Smooth muscle cell (in vitro differentiated cells): ENCODE measurements at regions not wholly inside any gene's neighbourhood (a gene's known extent, or its start where the extent isn't known, plus 50 kb on each side); places are given as distances from the start of the nearest gene placed in this dataset.
A peak's percentile ranks its signal among the peaks of the same experiment; 100 is the strongest.

Source experiments
- DNase-seq: peaks from one replicate; lab custom pipeline; 2025; ENCODE audit not compliant: unreplicated experiment; lab: John Stamatoyannopoulos, UW
- H2AFZ ChIP-seq: fragments of 200-600 bp; sonication (generic); 2 replicates; pipeline ENCODE4 v1.6.0; 2016; ENCODE audit warnings: antibody characterized with exemption, low read depth, mild to moderate bottlenecking
- H3F3A ChIP-seq: fragments of 200-600 bp; sonication (generic); 2 replicates; pipeline ENCODE4 v1.6.0; 2017; ENCODE audit warnings: antibody characterized with exemption, low read depth
- H3K27ac ChIP-seq: fragments of 200-600 bp; sonication (generic); 2 replicates; pipeline ENCODE4 v1.5.1; 2016; ENCODE audit warnings: low read depth, mild to moderate bottlenecking
- H3K27me3 ChIP-seq: fragments of 200-600 bp; sonication (generic); 2 replicates; pipeline ENCODE4 v1.6.1; 2016; ENCODE audit warnings: low read depth, mild to moderate bottlenecking
- H3K36me3 ChIP-seq: fragments of 200-600 bp; sonication (generic); 2 replicates; pipeline ENCODE4 v1.5.1; 2016; ENCODE audit warnings: low read depth
- H3K4me1 ChIP-seq: fragments of 200-600 bp; sonication (generic); 2 replicates; pipeline ENCODE4 v1.5.1; 2016; ENCODE audit warnings: low read depth
- H3K4me2 ChIP-seq: fragments of 200-600 bp; sonication (generic); 2 replicates; pipeline ENCODE4 v1.6.0; 2016; ENCODE audit warnings: mild to moderate bottlenecking
- H3K4me3 ChIP-seq: fragments of 200-600 bp; sonication (generic); 2 replicates; pipeline ENCODE4 v1.5.1; 2016; ENCODE audit warnings: mild to moderate bottlenecking
- H3K79me2 ChIP-seq: fragments of 200-600 bp; sonication (generic); 2 replicates; pipeline ENCODE4 v1.6.0; 2016; ENCODE audit warnings: low read depth, mild to moderate bottlenecking
- H3K9ac ChIP-seq: fragments of 200-600 bp; sonication (generic); 2 replicates; pipeline ENCODE4 v1.6.0; 2016; ENCODE audit warnings: low read depth
- H3K9me3 ChIP-seq: fragments of 200-600 bp; sonication (generic); replicated peaks from 2 replicates; pipeline ENCODE4 v1.5.1; 2016; ENCODE audit warnings: low read depth
- H4K20me1 ChIP-seq: fragments of 200-600 bp; sonication (generic); 2 replicates; pipeline ENCODE4 v1.6.0; 2016; ENCODE audit warnings: low read depth
- CTCF ChIP-seq: fragments of 200-600 bp; sonication (generic); IDR thresholded peaks from 2 replicates; pipeline ENCODE4 v1.5.1; 2017; ENCODE audit warnings: borderline replicate concordance, mild to moderate bottlenecking, antibody characterized with exemption; ENCODE audit not compliant: insufficient read depth, poor library complexity, severe bottlenecking
- WGBS: methylation state at CpG from one replicate; pipeline ENCODE4 v1.1.7; 2016; ENCODE audit warnings: low lambda C conversion rate; 5-methylcytosine and 5-hydroxymethylcytosine counted together

- H3K27ac ChIP-seq, result no peak overlapping the region
- H3K27me3 ChIP-seq, result no peaks in the 10 kb centered on the region
- no peaks in the 10 kb centered on the region for H3K36me3 ChIP-seq
- peak; percentile 58 for TF ChIP-seq CTCF
- H3K4me2 ChIP-seq, result no peak overlapping the region
- H4K20me1 ChIP-seq, result no peaks in the 10 kb centered on the region
- no peak for DNase-seq
- H3K79me2 ChIP-seq, result no peaks in the 10 kb centered on the region
- H3K9ac ChIP-seq, result no peak overlapping the region
- WGBS, result 33% methylated on average over 5 of the region's 5 CpGs
- no peaks in the 10 kb centered on the region for H3K4me1 ChIP-seq
- no peak overlapping the region for H3K4me3 ChIP-seq
- H3K9me3 ChIP-seq, result peaks cover 14% of the 10 kb centered on the region
- no peak overlapping the region for H2AFZ ChIP-seq
- H3F3A ChIP-seq, result no peaks in the 10 kb centered on the region
These were observed 142.8 kb downstream of the NDUFA10 start for GRCh38 chr2:239882331-239882732.

DNA sequence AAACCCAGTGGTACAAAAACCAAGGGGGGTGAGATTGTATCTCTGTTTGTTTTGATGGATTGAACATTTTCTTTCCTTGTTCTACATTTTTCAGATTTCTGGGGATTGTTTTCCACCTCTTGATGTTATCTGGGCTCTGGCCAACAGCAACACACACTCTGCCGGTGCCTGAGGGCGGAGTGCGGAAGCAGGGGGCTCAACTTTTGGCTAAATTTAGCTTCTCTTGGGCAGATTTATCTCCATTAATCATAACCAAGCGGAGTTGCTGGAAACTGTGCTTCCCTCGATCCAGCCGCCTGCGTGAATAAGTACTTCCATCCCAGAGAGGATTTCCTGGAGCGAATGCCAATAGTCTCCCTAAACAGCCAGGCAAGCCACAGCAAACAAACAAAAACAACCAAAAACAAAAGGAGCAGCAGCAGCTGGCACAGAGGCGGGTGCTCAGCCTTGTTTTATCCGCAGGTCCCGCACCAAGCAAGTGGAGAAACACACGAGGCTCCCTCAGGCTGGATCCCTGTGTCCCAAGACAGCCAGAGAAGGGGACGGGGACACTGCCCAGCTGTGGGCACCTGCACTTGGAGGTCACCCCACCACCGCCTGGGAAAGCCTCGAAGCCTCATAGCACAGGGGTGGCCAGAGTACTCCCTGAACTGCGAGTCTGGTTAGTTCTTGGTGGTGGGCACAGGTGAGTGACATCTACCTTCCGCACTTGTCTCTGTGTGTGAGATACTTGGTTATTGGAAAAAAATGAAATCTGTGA lies 143.4 kb downstream of the NDUFA10 start:
- DNase-seq, result no peak
- Histone ChIP-seq H3K4me1 (no peaks in the 10 kb centered on the region), H3K4me3 (no peak overlapping the region), H2AFZ (no peak overlapping the region), H3F3A (no peaks in the 10 kb centered on the region), H3K79me2 (no peaks in the 10 kb centered on the region), H3K27ac (no peak overlapping the region), H3K9ac (no peak overlapping the region), H3K9me3 (peaks cover 14% of the 10 kb centered on the region), H3K4me2 (no peak overlapping the region), H3K27me3 (no peaks in the 10 kb centered on the region), H3K36me3 (no peaks in the 10 kb centered on the region), H4K20me1 (no peaks in the 10 kb centered on the region)
- WGBS, result 77% methylated on average over 17 of the region's 17 CpGs
- TF ChIP-seq CTCF, result no peak

DNA sequence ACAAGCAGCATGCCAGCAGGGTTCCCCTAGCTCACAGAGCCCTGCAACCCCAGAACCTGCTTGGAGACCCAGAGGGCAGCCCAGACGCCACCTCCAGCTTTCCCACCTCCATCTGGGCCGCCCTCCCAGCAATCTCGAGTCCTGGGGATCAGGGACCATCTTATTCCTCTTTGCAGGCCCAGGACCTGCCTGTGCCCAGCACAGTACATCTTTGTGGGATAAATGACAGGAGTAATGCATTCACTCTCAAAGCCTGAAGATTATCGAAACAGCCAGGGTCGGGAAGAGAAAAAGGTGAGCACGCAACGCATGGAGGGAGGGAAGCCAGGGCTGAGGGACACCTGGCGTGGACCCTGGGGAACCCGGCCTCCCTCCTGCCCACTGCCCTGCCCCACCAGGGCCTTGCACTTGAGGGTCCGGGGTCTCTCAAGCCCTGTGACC lies 144.1 kb downstream of the NDUFA10 start:
- Histone ChIP-seq H4K20me1 (no peaks in the 10 kb centered on the region), H3K79me2 (no peaks in the 10 kb centered on the region), H3K4me3 (no peak overlapping the region), H3K9me3 (peaks cover 14% of the 10 kb centered on the region), H3K4me2 (no peak overlapping the region), H3K9ac (no peak overlapping the region), H2AFZ (no peak overlapping the region), H3F3A (no peaks in the 10 kb centered on the region), H3K4me1 (no peaks in the 10 kb centered on the region), H3K27ac (no peak overlapping the region), H3K36me3 (no peaks in the 10 kb centered on the region), H3K27me3 (no peaks in the 10 kb centered on the region)
- DNase-seq, result no peak
- WGBS, result 95% methylated on average over 10 of the region's 10 CpGs
- TF ChIP-seq CTCF, result no peak

- no peaks in the 10 kb centered on the region for H3K4me1 ChIP-seq
- no peak overlapping the region for H3K9ac ChIP-seq
- no peaks in the 10 kb centered on the region for H3K36me3 ChIP-seq
- no peaks in the 10 kb centered on the region for H3K79me2 ChIP-seq
- TF ChIP-seq CTCF, result no peak
- DNase-seq, result no peak
- H3K9me3 ChIP-seq, result peaks cover 13% of the 10 kb centered on the region
- no peak overlapping the region for H2AFZ ChIP-seq
- whole genome bisulfite sequencing, result 94% methylated on average over 3 of the region's 3 CpGs
- no peak overlapping the region for H3K27ac ChIP-seq
- no peaks in the 10 kb centered on the region for H3F3A ChIP-seq
- no peak overlapping the region for H3K4me3 ChIP-seq
- no peaks in the 10 kb centered on the region for H4K20me1 ChIP-seq
- H3K27me3 ChIP-seq, result no peaks in the 10 kb centered on the region
- no peak overlapping the region for H3K4me2 ChIP-seq
These were observed 144.7 kb downstream of the NDUFA10 start for GRCh38 chr2:239880396-239880795.
